ENCODE measurements at regions not wholly inside any gene's neighbourhood (a gene's known extent, or its start where the extent isn't known, plus 50 kb on each side); places are given as distances from the start of the nearest gene placed in this dataset.

DNA sequence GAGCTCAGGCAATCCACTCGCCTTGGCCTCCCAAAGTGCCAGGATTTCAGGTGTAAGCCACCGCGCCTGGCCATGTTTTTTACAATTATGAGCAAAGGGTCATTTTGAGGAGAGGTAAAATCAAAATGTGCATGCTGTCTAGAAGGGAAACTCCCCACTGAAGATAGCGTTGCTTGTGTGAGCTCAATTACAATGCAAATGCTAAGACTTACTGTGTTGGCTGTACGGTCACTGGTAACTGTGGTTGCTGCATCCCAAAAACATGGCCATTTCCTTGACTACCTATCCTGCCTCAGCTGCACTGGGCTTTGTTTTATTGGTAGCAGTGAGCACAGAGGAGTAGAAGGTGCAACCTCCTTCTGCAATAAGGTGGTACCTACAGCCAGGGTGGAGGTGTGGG is 77.4 kb upstream of the SPATA31E1 start:
- Histone ChIP-seq H2AFZ (ENCODE audit: low read length) (no peak overlapping the region), H3K4me2 (ENCODE audit: low read length) (no peak overlapping the region), H3K9me2 (ENCODE audit: low read depth, low read length) (no peaks in the 10 kb centered on the region), H3K9me3 (ENCODE audit: low read length) (no peaks in the 10 kb centered on the region), H3K4me3 (ENCODE audit: low read depth, low read length, poor library complexity, severe bottlenecking) (no peak overlapping the region), H3K9ac (ENCODE audit: low read length) (no peak overlapping the region), H3K27ac (ENCODE audit: low read depth, low read length, poor library complexity, severe bottlenecking) (no peak overlapping the region), H3K4me1 (ENCODE audit: insufficient read depth, low read length, severe bottlenecking) (no peaks in the 10 kb centered on the region), H3F3A (ENCODE audit: insufficient read depth, low read length) (no peaks in the 10 kb centered on the region), H4K20me1 (ENCODE audit: insufficient read depth, low read length) (no peaks in the 10 kb centered on the region), H3K79me2 (ENCODE audit: insufficient read depth, low read length) (no peaks in the 10 kb centered on the region), H3K36me3 (ENCODE audit: insufficient read depth, low read length) (no peaks in the 10 kb centered on the region), H3K27me3 (ENCODE audit: insufficient read depth, low read length) (no peaks in the 10 kb centered on the region)
- TF ChIP-seq EZH2 (IDR thresholded peaks at IDR 0.05; ENCODE audit: borderline replicate concordance, low read length) (no peak), CTCF (IDR thresholded peaks at IDR 0.05; ENCODE audit: low read length) (no peak)

- H4K20me1 ChIP-seq (ENCODE audit: insufficient read depth, low read length) = no peaks in the 10 kb centered on the region
- H3K9ac ChIP-seq (ENCODE audit: low read length) = no peak overlapping the region
- H3K9me3 ChIP-seq (ENCODE audit: low read length) = no peaks in the 10 kb centered on the region
Observed at GRCh38 chr9:87810008-87810407, 72.7 kb upstream of the SPATA31E1 start.

GRCh38 chr9:87810679-87811178 is 71.9 kb upstream of the SPATA31E1 start:
- H3K4me3 ChIP-seq (ENCODE audit: low read depth, low read length, poor library complexity, severe bottlenecking) = no peak overlapping the region
- TF ChIP-seq EZH2 (IDR thresholded peaks at IDR 0.05; ENCODE audit: borderline replicate concordance, low read length) = no peak
- TF ChIP-seq CTCF (IDR thresholded peaks at IDR 0.05; ENCODE audit: low read length) = no peak
- no peaks in the 10 kb centered on the region for H3K4me1 ChIP-seq (ENCODE audit: insufficient read depth, low read length, severe bottlenecking)
- H4K20me1 ChIP-seq (ENCODE audit: insufficient read depth, low read length) = no peaks in the 10 kb centered on the region
- H2AFZ ChIP-seq (ENCODE audit: low read length) = no peak overlapping the region
- H3K36me3 ChIP-seq (ENCODE audit: insufficient read depth, low read length) = no peaks in the 10 kb centered on the region
- H3K4me2 ChIP-seq (ENCODE audit: low read length) = no peak overlapping the region
- no peak overlapping the region for H3K27ac ChIP-seq (ENCODE audit: low read depth, low read length, poor library complexity, severe bottlenecking)
- no peaks in the 10 kb centered on the region for H3F3A ChIP-seq (ENCODE audit: insufficient read depth, low read length)
- no peaks in the 10 kb centered on the region for H3K9me2 ChIP-seq (ENCODE audit: low read depth, low read length)
- H3K79me2 ChIP-seq (ENCODE audit: insufficient read depth, low read length) = no peaks in the 10 kb centered on the region
- no peak overlapping the region for H3K9ac ChIP-seq (ENCODE audit: low read length)
- no peaks in the 10 kb centered on the region for H3K9me3 ChIP-seq (ENCODE audit: low read length)
- H3K27me3 ChIP-seq (ENCODE audit: insufficient read depth, low read length) = no peaks in the 10 kb centered on the region

More at GRCh38 chr9:87810008-87810407, 72.7 kb upstream of the SPATA31E1 start:
- no peak for TF ChIP-seq CTCF (IDR thresholded peaks at IDR 0.05; ENCODE audit: low read length)
- no peak for TF ChIP-seq EZH2 (IDR thresholded peaks at IDR 0.05; ENCODE audit: borderline replicate concordance, low read length)
- Histone ChIP-seq H3K4me3 (ENCODE audit: low read depth, low read length, poor library complexity, severe bottlenecking) (no peak overlapping the region), H3K79me2 (ENCODE audit: insufficient read depth, low read length) (no peaks in the 10 kb centered on the region), H2AFZ (ENCODE audit: low read length) (no peak overlapping the region), H3F3A (ENCODE audit: insufficient read depth, low read length) (no peaks in the 10 kb centered on the region), H3K27me3 (ENCODE audit: insufficient read depth, low read length) (no peaks in the 10 kb centered on the region), H3K9me2 (ENCODE audit: low read depth, low read length) (no peaks in the 10 kb centered on the region), H3K4me2 (ENCODE audit: low read length) (no peak overlapping the region), H3K4me1 (ENCODE audit: insufficient read depth, low read length, severe bottlenecking) (no peaks in the 10 kb centered on the region), H3K27ac (ENCODE audit: low read depth, low read length, poor library complexity, severe bottlenecking) (no peak overlapping the region), H3K36me3 (ENCODE audit: insufficient read depth, low read length) (no peaks in the 10 kb centered on the region)

All from OCI-LY1 (cell line).